ENCODE measurements at regions not wholly inside any gene's neighbourhood (a gene's known extent, or its start where the extent isn't known, plus 50 kb on each side); places are given as distances from the start of the nearest gene placed in this dataset.

DNA sequence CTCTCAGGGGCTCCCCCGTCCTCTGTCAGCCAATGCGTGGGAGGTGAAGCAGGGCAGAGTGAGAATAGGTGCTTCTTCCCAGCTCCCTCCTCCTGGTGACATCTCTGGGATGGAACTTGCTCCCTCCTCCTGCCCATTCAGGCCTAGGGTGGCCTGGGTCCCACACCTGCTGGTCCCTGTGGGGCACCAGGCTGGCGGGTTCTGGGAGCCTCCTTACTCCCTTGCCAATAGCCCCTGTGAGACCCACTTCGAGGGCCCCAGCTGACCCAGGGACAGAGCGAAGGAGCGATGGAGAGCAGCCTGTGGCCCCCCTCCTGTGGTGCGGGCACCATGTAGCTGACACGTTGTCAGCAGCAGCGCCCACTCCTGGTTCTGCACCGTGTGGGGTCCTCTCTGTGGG lies 512.6 kb downstream of the GLRX3 start:
- Mint-ChIP-seq H3K4me1 (no peaks in the 10 kb centered on the region), H3K4me3 (no peak overlapping the region), H3K36me3 (ENCODE audit: low read depth) (no peaks in the 10 kb centered on the region), H3K27me3 (ENCODE audit: low read depth) (peaks cover 2% of the 10 kb centered on the region), H3K9me3 (no peaks in the 10 kb centered on the region), H3K27ac (ENCODE audit: unreplicated experiment) (no peak overlapping the region)
- TF ChIP-seq, protein P1, sequence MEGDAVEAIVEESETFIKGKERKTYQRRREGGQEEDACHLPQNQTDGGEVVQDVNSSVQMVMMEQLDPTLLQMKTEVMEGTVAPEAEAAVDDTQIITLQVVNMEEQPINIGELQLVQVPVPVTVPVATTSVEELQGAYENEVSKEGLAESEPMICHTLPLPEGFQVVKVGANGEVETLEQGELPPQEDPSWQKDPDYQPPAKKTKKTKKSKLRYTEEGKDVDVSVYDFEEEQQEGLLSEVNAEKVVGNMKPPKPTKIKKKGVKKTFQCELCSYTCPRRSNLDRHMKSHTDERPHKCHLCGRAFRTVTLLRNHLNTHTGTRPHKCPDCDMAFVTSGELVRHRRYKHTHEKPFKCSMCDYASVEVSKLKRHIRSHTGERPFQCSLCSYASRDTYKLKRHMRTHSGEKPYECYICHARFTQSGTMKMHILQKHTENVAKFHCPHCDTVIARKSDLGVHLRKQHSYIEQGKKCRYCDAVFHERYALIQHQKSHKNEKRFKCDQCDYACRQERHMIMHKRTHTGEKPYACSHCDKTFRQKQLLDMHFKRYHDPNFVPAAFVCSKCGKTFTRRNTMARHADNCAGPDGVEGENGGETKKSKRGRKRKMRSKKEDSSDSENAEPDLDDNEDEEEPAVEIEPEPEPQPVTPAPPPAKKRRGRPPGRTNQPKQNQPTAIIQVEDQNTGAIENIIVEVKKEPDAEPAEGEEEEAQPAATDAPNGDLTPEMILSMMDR (conservative IDR thresholded peaks at IDR 0.05): no peak
- DNase-seq (ENCODE audit: low read depth, low spot score): no peak

DNA sequence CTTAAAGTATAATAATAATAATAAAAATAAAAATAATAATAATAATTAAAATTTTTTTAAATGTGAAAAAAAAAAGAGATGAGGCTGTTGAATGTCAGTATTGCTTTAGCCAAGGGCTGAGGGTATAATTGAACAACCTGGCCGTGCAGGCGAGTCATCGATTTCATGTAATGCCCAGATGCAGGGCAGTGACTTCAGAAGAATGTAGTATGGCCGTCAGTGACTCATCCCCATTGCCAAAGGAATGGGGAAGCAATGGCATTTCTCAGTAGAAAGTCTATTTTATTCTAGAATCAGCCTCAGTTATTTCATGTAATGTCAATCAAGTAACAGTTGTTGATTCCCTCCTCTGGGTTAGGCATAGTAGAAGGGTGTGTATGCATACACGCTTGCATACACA lies 516.4 kb downstream of the GLRX3 start:
- Mint-ChIP-seq H3K9me3 (no peaks in the 10 kb centered on the region), H3K4me1 (no peaks in the 10 kb centered on the region), H3K36me3 (ENCODE audit: low read depth) (no peaks in the 10 kb centered on the region), H3K27me3 (ENCODE audit: low read depth) (no peaks in the 10 kb centered on the region), H3K4me3 (no peak overlapping the region), H3K27ac (ENCODE audit: unreplicated experiment) (no peak overlapping the region)
- no peak for DNase-seq (ENCODE audit: low read depth, low spot score)
- TF ChIP-seq, protein P1 (conservative IDR thresholded peaks at IDR 0.05): no peak

DNA sequence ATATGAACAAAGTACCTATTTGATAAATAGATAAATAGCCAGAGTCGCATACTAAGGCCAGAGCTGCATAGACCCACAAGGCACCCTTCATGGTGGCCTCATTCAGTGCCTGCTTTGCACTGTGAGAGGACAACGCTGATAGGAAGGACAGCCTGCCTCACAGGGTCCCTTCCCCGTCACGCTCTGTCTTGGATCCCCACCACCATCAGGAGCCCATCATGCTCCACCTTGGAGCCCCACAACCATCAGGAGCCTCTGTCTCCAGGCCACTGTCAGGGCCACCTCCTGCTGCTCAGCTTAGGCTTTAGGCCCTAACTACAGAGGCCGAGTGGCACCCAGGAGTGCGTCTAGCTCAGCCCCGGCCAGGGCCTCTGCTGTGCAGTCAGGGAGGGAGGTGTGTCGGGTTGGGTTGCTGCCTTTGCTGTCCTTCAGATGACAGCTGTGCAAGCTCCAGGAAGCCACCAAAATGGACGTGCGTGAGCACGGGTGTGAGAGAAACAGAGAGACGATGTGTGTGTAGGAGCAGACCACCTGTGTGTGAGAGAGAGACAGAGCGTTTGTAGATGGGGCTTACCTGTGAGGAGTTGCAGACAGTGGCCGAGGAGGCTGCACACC lies 516.9 kb downstream of the GLRX3 start:
- H3K36me3 Mint-ChIP-seq (ENCODE audit: low read depth): no peaks in the 10 kb centered on the region
- no peaks in the 10 kb centered on the region for H3K4me1 Mint-ChIP-seq
- H3K27me3 Mint-ChIP-seq (ENCODE audit: low read depth): no peaks in the 10 kb centered on the region
- TF ChIP-seq, protein P1 (conservative IDR thresholded peaks at IDR 0.05): no peak
- H3K9me3 Mint-ChIP-seq: no peaks in the 10 kb centered on the region
- DNase-seq (ENCODE audit: low read depth, low spot score): no peak
- H3K4me3 Mint-ChIP-seq: no peak overlapping the region
- H3K27ac Mint-ChIP-seq (ENCODE audit: unreplicated experiment): no peak overlapping the region

DNA sequence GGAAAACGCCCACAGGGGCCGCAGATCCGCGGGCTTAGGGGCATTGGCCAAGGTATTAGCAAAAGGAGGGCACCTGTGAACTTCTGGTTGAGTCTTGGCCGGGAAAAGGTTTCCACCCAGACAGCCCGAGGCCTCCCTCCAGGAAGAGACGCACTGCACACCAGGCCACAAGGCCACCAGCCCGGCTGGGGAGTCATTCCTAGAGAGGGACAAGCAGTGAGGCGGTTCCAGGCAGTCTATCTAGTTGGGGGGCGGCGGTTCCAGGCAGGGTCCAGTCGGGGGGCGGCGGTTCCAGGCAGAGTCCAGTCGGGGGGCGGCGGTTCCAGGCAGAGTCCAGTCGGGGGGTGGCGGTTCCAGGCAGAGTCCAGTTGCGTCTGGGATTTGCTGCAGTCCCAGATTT lies 518.5 kb downstream of the GLRX3 start:
- no peaks in the 10 kb centered on the region for H3K9me3 Mint-ChIP-seq
- H3K4me1 Mint-ChIP-seq: no peaks in the 10 kb centered on the region
- H3K27me3 Mint-ChIP-seq (ENCODE audit: low read depth): no peaks in the 10 kb centered on the region
- TF ChIP-seq, protein P1 (conservative IDR thresholded peaks at IDR 0.05): no peak
- no peak overlapping the region for H3K4me3 Mint-ChIP-seq
- H3K27ac Mint-ChIP-seq (ENCODE audit: unreplicated experiment): no peak overlapping the region
- DNase-seq (ENCODE audit: low read depth, low spot score): no peak
- no peaks in the 10 kb centered on the region for H3K36me3 Mint-ChIP-seq (ENCODE audit: low read depth)

DNA sequence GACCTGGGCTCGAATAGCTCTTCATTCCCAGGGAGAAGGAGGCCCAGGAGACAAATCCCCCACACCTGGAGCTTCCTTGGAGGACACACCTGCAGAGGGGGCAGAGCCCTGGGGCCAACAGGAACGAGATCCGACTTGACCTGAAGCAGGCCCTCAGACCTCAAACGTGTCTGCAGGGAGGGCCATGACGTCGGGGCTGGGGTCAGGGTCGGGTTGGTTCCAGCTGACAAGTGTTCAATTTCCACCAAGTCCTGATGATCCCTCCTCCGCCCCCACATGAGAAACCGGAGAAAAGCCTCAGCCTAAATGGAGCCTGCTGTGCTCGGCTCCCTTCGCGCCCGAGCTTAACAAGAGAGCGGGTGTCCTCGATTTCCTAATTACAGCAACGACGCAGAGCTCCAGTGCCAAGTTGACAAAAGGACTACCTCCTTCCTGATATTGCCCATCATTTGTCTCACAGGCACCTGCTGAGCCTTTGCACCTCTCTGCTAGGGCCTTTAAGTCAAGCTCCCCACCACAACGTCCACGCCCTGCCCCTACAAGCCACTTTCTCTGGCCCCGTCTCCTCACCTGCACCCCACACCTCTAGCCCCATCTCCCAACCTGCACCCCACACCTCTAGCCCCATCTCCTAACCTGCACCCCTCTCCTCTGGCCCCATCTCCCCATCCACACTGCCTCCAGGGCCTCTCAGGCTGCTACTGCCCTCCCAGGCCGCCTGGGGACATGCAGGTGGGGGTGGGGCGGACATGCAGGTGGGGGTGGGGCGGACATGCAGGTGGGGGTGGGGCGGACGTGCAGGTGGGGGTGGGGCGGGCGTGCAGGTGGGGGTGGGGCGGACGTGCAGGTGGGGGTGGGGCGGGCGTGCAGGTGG lies 519.4 kb downstream of the GLRX3 start:
- no peak for DNase-seq (ENCODE audit: low read depth, low spot score)
- TF ChIP-seq, protein P1 (conservative IDR thresholded peaks at IDR 0.05): no peak
- H3K9me3 Mint-ChIP-seq: no peaks in the 10 kb centered on the region
- H3K27ac Mint-ChIP-seq (ENCODE audit: unreplicated experiment): peak overlapping the region; percentile 62
- H3K27me3 Mint-ChIP-seq (ENCODE audit: low read depth): no peaks in the 10 kb centered on the region
- no peaks in the 10 kb centered on the region for H3K4me1 Mint-ChIP-seq
- no peak overlapping the region for H3K4me3 Mint-ChIP-seq
- no peaks in the 10 kb centered on the region for H3K36me3 Mint-ChIP-seq (ENCODE audit: low read depth)

Measured in neural crest cell (in vitro differentiated cells).